ENCODE measurements at regions not wholly inside any gene's neighbourhood (a gene's known extent, or its start where the extent isn't known, plus 50 kb on each side); places are given as distances from the start of the nearest gene placed in this dataset.

DNA sequence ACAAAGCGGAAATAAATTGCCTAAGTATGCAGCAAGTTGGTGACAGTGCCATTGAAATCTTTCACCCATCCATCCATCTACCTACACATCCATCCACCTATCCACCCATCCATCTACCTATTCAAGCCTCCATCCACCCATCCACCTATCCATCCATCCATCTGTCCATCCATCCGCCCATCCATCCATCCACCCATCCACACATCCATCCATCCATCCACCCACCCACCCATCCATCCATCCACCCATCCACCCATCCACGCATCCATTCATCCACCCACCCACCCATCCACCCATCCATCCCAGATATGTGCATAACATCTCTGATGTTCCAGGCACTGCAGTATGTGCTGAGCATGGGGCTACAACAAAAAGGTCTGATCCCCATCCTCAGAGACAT is 277.5 kb downstream of the IRF8 start:
- no peak for FAIRE-seq
- no peak for DNase-seq (ENCODE audit: insufficient read length, low spot score)
- no peak for TF ChIP-seq CTCF (IDR thresholded peaks at IDR 0.05; ENCODE audit: insufficient read depth, missing control alignments)

DNA sequence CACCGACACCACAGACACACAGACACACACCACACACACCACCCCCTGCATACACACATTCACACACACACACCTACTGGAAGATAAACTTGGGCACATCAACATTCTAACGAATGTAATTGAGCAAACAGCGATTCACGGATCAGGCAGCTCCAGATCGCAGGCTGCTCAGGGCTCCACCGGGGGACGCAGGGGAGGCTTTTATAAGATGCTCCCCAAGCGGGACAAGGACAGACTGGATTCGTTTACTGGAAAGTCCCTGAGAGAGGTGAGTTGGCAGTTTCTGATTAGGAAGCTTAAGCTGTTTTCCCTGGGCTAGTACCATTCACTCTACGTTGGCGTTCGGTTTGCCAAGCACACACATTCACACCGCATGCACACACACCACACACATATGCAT is 281.3 kb downstream of the IRF8 start:
- TF ChIP-seq CTCF (IDR thresholded peaks at IDR 0.05; ENCODE audit: insufficient read depth, missing control alignments): no peak

GRCh38 chr16:86180780-86181179 is 281.8 kb downstream of the IRF8 start:
- DNase-seq (ENCODE audit: insufficient read length, low spot score) (no peak), FAIRE-seq (no peak)
- no peak for TF ChIP-seq CTCF (IDR thresholded peaks at IDR 0.05; ENCODE audit: insufficient read depth, missing control alignments)

More for the DNA sequence above, 281.3 kb downstream of the IRF8 start:
- FAIRE-seq: no peak
- no peak for DNase-seq (ENCODE audit: insufficient read length, low spot score)

- no peak for FAIRE-seq
- no peak for DNase-seq (ENCODE audit: insufficient read length, low spot score)
- TF ChIP-seq CTCF (IDR thresholded peaks at IDR 0.05; ENCODE audit: insufficient read depth, missing control alignments): no peak
Observed at GRCh38 chr16:86181526-86181925, 282.6 kb downstream of the IRF8 start.

- DNase-seq (ENCODE audit: insufficient read length, low spot score) (no peak), FAIRE-seq (no peak)
- TF ChIP-seq CTCF (IDR thresholded peaks at IDR 0.05; ENCODE audit: insufficient read depth, missing control alignments): no peak
Observed at GRCh38 chr16:86184185-86184584, 285.2 kb downstream of the IRF8 start.

DNA sequence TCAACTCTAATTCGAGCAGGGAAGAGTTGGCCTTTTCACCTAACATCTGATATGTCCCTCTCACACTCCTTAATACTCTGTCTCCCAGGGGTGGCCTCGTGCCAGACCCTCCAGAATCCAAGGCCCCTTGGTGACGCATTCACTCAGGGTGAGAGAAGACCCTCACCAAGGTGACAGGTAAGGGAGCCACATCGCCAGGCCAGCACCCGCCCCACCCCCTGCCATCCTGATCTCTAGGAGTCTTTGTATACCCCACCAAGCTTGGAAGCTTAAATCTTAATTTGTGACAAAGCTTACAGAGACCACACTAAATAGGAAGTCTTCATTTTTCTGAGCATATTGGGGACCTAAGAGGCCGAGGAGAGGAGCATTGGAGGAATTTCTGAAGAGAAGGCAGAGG is 286.1 kb downstream of the IRF8 start:
- DNase-seq (ENCODE audit: insufficient read length, low spot score) (no peak), FAIRE-seq (no peak)
- no peak for TF ChIP-seq CTCF (IDR thresholded peaks at IDR 0.05; ENCODE audit: insufficient read depth, missing control alignments)

DNA sequence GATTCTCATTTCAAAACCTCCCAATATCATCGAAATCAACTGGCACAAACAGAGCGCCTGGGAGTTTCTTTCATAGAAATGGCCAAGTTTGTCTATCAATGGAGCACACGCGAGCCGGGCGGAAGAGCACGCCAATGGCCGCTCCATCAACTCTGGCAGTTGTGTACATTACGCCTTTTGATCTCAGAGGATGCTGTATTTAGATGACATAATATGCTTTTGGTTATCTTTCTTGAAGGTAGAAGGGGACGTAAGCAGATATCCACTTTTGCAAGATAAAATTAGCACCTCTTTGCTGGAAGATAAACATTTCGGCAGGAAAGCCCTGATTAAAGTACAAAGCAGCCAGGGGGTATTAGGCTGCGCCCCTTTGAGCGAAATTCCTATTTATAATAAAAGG is 287.4 kb downstream of the IRF8 start:
- no peak for TF ChIP-seq CTCF (IDR thresholded peaks at IDR 0.05; ENCODE audit: insufficient read depth, missing control alignments)
- FAIRE-seq (no peak), DNase-seq (ENCODE audit: insufficient read length, low spot score) (no peak)
